HTR-8/SVneo (cell line): ENCODE measurements at regions not wholly inside any gene's neighbourhood (a gene's known extent, or its start where the extent isn't known, plus 50 kb on each side); places are given as distances from the start of the nearest gene placed in this dataset.
"Not testable (repeated sequence)": the region's sequence is repeated elsewhere in the genome, so short reads cannot be mapped to it uniquely, and the experiment has no call there.

Source experiments
- DNase-seq: peaks from one replicate; pipeline ENCODE4 v3.0.0; 2011; ENCODE audit warnings: low spot score, mixed read lengths; ENCODE audit not compliant: insufficient read length
- FAIRE-seq: peaks from 2 replicates; lab custom pipeline; 2011; peaks lifted over from hg19 to GRCh38; lab: Jason Lieb, UNC

DNA sequence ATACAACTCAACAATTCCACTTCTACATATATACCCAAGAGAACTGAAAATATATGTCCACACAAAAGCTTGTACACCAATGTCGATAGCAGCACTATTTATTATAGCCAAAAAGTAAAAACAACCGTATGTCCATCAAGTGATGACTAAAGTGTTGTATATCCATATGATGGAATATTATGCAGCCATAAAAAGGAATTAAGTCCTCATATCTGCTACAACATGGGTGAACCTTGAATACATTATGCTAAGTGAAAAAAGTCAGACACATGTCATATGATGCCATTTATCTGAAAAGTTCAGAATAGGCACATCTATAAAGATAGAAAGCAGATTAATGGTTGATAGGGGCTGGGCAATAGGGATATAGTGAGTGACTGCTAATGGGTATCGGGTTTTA lies 204.5 kb downstream of the KCNRG start:
- FAIRE-seq (no peak), DNase-seq (no peak)

DNA sequence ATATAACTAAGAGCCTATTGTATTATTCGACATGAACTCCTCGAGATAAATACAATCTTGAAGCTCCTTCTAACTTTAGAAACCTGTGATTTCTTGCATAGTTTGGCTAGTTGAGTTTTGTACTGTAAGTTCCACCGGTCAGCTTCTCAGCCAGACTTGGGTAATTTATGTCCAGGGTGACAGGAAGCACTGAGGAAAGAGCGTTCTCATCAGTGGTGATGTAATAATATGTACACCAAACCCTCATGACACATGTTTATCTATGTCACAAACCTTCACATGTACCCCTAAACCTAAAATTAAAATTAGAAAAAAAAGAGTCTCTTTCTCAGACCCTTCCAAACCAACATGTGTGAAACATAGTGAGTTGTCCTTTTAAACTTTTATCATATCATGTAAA lies 205.7 kb downstream of the KCNRG start:
- no peak for FAIRE-seq

GRCh38 chr13:50222569-50223332 lies 207.5 kb downstream of the KCNRG start:
- FAIRE-seq: no peak

More for the DNA sequence above, 205.7 kb downstream of the KCNRG start:
- no peak for DNase-seq

GRCh38 chr13:50224534-50224933 lies 209.3 kb downstream of the KCNRG start:
- DNase-seq: no peak
- no peak for FAIRE-seq

More at GRCh38 chr13:50222569-50223332, 207.5 kb downstream of the KCNRG start:
- no peak for DNase-seq

DNA sequence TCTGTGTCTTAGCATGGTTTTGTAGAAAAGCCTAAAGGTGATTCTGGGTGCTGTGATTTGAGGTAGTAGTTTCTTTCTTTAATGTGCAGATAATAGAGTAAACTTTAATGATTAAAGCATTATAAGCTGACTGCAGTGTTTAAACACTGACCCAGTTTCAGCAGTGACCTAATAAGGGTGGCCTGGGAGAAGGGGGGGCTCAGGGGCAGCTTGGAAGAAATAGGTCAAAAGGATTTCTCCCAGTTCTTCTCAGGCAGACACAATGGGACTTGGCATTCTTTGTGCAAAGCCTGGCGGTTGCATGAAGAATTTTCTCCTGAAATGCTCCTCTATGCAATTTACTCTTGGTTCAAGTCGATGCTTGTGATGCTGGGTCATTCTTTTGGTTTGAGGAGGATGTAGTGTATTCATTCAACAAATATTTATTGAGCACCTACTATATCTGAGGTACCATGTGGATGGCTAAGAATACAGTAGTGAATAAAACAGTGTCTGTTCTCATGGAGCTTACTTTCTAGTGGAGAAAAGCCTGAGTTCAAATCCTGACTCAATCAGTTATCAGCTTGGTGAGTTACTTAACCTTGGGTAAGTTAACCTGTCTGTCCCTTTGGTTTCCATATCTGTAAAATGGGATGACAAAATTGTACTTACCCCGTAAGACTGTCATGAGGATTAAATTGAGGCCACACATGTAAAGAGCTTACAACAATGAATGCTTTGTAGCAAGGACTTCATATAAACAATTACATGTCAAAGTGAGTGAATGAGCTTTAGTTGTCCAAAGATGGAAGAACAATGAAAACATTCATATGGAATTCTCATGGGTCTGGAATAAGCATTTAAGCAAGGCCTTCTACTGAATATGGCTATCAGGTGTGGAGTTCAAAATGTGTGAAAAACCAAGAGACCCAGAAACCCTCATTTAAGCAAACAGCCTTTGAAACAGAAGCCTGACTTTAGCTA lies 210.2 kb downstream of the KCNRG start:
- no peak for DNase-seq
- no peak for FAIRE-seq

- FAIRE-seq (no peak), DNase-seq (no peak)
These were observed 211.4 kb downstream of the KCNRG start for GRCh38 chr13:50226515-50227155.

- no peak for DNase-seq
- no peak for FAIRE-seq
These were observed 212.1 kb downstream of the KCNRG start for GRCh38 chr13:50227361-50227760.

GRCh38 chr13:50228527-50228926 lies 213.3 kb downstream of the KCNRG start:
- DNase-seq (no peak), FAIRE-seq (no peak)

DNA sequence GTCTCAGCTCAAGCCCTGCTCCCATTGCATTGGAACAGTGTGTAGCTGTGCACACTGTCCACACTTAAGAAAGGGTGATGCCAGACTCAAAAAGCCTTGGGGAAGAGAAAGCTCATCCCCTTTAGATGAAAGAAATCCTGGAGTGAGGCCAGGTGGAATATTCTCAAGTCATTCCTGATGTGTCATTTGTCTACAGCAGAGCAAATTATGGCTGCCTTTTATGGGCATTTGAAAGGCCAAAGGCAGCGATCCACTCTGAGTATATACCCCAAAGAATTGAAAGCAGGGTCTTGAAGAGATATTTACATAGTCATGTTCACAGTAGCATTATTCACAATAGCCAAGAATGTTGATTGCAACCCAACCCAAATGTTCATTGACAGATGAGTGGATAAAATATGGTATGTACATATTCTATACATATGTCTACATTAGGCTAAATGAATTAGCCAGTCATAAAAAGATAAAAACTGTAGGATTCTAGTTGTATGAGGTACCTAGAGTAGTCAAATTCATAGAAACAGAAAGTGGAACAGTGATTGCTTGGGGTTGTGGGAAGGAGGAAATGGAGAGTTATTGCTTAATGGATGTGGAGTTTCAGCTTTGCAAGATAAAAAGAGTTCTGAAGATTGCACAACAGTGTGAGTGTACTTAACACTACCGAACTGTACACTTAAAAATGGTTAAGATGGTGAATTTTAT lies 214.9 kb downstream of the KCNRG start:
- no peak for FAIRE-seq
- DNase-seq: no peak

DNA sequence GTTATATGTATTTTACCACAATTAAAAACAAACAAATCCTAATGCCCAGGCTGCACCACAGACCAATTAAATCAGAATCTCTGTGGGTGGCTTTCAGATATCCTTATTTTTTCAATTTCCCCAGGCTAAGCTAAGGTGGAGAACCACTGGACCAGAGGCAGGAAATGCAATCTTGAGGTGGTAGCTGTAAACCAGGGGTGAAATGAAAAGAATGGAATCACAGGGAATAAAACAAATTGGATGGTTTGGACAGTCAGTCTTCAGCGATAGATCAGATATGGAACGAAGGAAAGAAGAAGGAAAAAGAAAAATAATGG lies 215.4 kb downstream of the KCNRG start:
- DNase-seq (no peak), FAIRE-seq (no peak)

- DNase-seq, FAIRE-seq: not testable (repeated sequence)
These were observed 218.3 kb downstream of the KCNRG start for GRCh38 chr13:50233574-50233973.

DNA sequence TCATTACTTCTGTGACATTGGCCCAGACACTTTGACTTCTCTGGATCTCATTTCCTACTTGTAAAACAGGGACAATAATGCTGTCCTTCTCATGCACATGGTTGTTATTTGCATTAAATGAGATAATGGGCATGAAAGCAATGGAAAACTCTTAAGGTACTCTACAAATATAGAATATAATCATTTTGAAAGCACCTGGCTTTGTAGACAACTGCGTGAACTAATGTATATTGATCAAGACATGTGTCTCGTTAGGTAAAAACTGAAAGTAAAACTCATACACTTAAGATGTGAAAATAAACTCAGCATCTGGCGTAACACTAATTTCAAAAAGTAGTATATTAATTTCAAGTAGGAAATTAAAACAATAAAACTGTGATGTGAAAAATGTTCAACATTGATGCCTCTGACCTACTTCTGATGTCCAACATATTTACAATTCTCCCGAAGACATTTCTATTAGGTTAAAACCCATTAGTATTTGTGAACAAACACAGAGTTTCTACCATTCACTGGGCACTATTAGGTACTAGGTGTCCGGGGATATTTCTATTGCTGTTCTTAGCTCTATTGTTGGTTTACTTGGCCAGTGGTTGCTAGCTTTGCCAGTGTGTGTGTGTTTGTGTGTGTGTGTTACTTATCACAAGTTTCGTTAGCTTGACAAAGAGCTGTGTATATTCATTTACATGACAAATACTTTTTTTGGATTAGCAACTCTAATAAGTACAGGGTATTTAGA lies 220.5 kb downstream of the KCNRG start:
- no peak for FAIRE-seq
- DNase-seq: no peak

- no peak for DNase-seq
- FAIRE-seq: no peak
These were observed 221.7 kb downstream of the KCNRG start for GRCh38 chr13:50236898-50237318.

- no peak for DNase-seq
- FAIRE-seq: no peak
These were observed 223.7 kb downstream of the KCNRG start for GRCh38 chr13:50238922-50239321.

- FAIRE-seq: no peak
These were observed 226.2 kb downstream of the KCNRG start for GRCh38 chr13:50241479-50241878.

DNA sequence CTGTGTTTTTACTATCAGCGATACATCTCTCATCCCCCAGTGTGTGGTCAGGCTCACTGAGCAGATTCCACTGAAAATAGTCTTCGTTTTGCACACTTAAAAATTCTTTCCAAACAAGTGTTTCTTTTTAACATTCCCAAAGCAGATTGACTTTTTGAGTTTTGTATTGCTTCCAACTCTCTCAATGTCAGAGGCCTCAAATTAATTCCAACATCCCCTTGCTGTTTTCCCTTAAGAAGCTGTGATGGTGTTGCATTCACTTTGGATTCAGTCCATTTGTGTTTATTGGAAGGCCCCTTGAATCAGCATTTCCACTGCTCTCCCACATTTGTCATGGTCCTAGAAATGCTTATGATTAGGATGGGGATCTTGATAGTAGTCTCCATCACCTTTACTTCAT lies 228.7 kb downstream of the KCNRG start:
- DNase-seq (no peak), FAIRE-seq (no peak)

More at GRCh38 chr13:50241479-50241878, 226.2 kb downstream of the KCNRG start:
- DNase-seq: no peak

- DNase-seq: no peak
- no peak for FAIRE-seq
These were observed 229.1 kb downstream of the KCNRG start for GRCh38 chr13:50244355-50244712.

- peak; percentile 43 for DNase-seq
- FAIRE-seq: no peak
These were observed 229.7 kb downstream of the KCNRG start for GRCh38 chr13:50244713-50245574.

GRCh38 chr13:50247223-50247622 lies 232.0 kb downstream of the KCNRG start:
- DNase-seq: no peak
- FAIRE-seq: no peak
